ENCODE measurements at regions not wholly inside any gene's neighbourhood (a gene's known extent, or its start where the extent isn't known, plus 50 kb on each side); places are given as distances from the start of the nearest gene placed in this dataset.
"Not testable (repeated sequence)": the region's sequence is repeated elsewhere in the genome, so short reads cannot be mapped to it uniquely, and the experiment has no call there.

- TF ChIP-seq CTCF (conservative IDR thresholded peaks at IDR 0.05; ENCODE audit: low read depth, low read length) = no peak
- H3K4me3 ChIP-seq (ENCODE audit: low read length) = no peak overlapping the region
- no peak for DNase-seq (ENCODE audit: low read depth)
These were observed 382.8 kb downstream of the TSHZ3 start for GRCh38 chr19:30966486-30966885.

GRCh38 chr19:30959011-30959410, 390.2 kb downstream of the TSHZ3 start:
- no peak for DNase-seq (ENCODE audit: low read depth)
- no peak overlapping the region for H3K4me3 ChIP-seq (ENCODE audit: low read length)
- no peak for TF ChIP-seq CTCF (conservative IDR thresholded peaks at IDR 0.05; ENCODE audit: low read depth, low read length)

GRCh38 chr19:30955112-30956104, 393.8 kb downstream of the TSHZ3 start:
- no peak overlapping the region for H3K4me3 ChIP-seq (ENCODE audit: low read length)
- TF ChIP-seq CTCF (conservative IDR thresholded peaks at IDR 0.05; ENCODE audit: low read depth, low read length) = no peak
- no peak for DNase-seq (ENCODE audit: low read depth)

- H3K4me3 ChIP-seq (ENCODE audit: low read length); DNase-seq (ENCODE audit: low read depth): not testable (repeated sequence)
These were observed 404.8 kb downstream of the TSHZ3 start for GRCh38 chr19:30944276-30944932.

GRCh38 chr19:30943101-30943843, 406.0 kb downstream of the TSHZ3 start:
- no peak for TF ChIP-seq CTCF (conservative IDR thresholded peaks at IDR 0.05; ENCODE audit: low read depth, low read length)
- DNase-seq (ENCODE audit: low read depth) = no peak
- no peak overlapping the region for H3K4me3 ChIP-seq (ENCODE audit: low read length)

- no peak overlapping the region for H3K4me3 ChIP-seq (ENCODE audit: low read length)
- no peak for DNase-seq (ENCODE audit: low read depth)
- TF ChIP-seq CTCF (conservative IDR thresholded peaks at IDR 0.05; ENCODE audit: low read depth, low read length) = no peak
These were observed 406.6 kb downstream of the TSHZ3 start for GRCh38 chr19:30942636-30943035.

- no peak overlapping the region for H3K4me3 ChIP-seq (ENCODE audit: low read length)
- no peak for DNase-seq (ENCODE audit: low read depth)
- TF ChIP-seq CTCF (conservative IDR thresholded peaks at IDR 0.05; ENCODE audit: low read depth, low read length) = no peak
These were observed 407.6 kb downstream of the TSHZ3 start for GRCh38 chr19:30941591-30941990.
